RKO (cell line): ENCODE measurements at regions not wholly inside any gene's neighbourhood (a gene's known extent, or its start where the extent isn't known, plus 50 kb on each side); places are given as distances from the start of the nearest gene placed in this dataset.
A peak's percentile ranks its signal among the peaks of the same experiment; 100 is the strongest.

Experiments used
- DNase-seq: peaks from one replicate; pipeline ENCODE4 v3.0.0-alpha.2; 2016; ENCODE audit warnings: low spot score

- peak; percentile 66 for DNase-seq
Measured at GRCh38 chr7:42858570-42858969, 53.3 kb downstream of the C7orf25 start.

GRCh38 chr7:42856605-42856987 lies 55.3 kb downstream of the C7orf25 start:
- DNase-seq: no peak

GRCh38 chr7:42854571-42855118 lies 57.2 kb downstream of the C7orf25 start:
- no peak for DNase-seq

- DNase-seq: no peak
Measured at GRCh38 chr7:42852531-42852930, 59.3 kb downstream of the C7orf25 start.

GRCh38 chr7:42843205-42843800 lies 68.6 kb downstream of the C7orf25 start:
- peak; percentile 43 for DNase-seq

- DNase-seq: no peak
Measured at GRCh38 chr7:42834676-42835075, 77.2 kb downstream of the C7orf25 start.

GRCh38 chr7:42833411-42833810 lies 78.5 kb downstream of the C7orf25 start:
- DNase-seq: no peak

- DNase-seq: no peak
Measured at GRCh38 chr7:42832667-42833066, 79.2 kb downstream of the C7orf25 start.

- peak; percentile 27 for DNase-seq
Measured at GRCh38 chr7:42831718-42832522, 80.0 kb downstream of the C7orf25 start.

GRCh38 chr7:42831006-42831717 lies 80.7 kb downstream of the C7orf25 start:
- no peak for DNase-seq

- no peak for DNase-seq
Measured at GRCh38 chr7:42812779-42813178, 99.1 kb downstream of the C7orf25 start.

- DNase-seq: no peak
Measured at GRCh38 chr7:42805601-42806000, 106.3 kb downstream of the C7orf25 start.

GRCh38 chr7:42794673-42795072 lies 117.2 kb downstream of the C7orf25 start:
- no peak for DNase-seq

GRCh38 chr7:42792841-42793240 lies 119.0 kb downstream of the C7orf25 start:
- no peak for DNase-seq

GRCh38 chr7:42790196-42790595 lies 121.7 kb downstream of the C7orf25 start:
- DNase-seq: peak; percentile 26

- no peak for DNase-seq
Measured at GRCh38 chr7:42774436-42774835, 137.4 kb downstream of the C7orf25 start.

GRCh38 chr7:42770114-42770513 lies 141.8 kb downstream of the C7orf25 start:
- peak; percentile 8 for DNase-seq

- DNase-seq: no peak
Measured at GRCh38 chr7:42768045-42768444, 143.8 kb downstream of the C7orf25 start.

- no peak for DNase-seq
Measured at GRCh38 chr7:42766782-42767423, 145.0 kb downstream of the C7orf25 start.

GRCh38 chr7:42765931-42766330 lies 145.9 kb downstream of the C7orf25 start:
- no peak for DNase-seq

- no peak for DNase-seq
Measured at GRCh38 chr7:42763137-42763551, 148.7 kb downstream of the C7orf25 start.

- DNase-seq: no peak
Measured at GRCh38 chr7:42761486-42761885, 150.4 kb downstream of the C7orf25 start.
